CD14-positive monocyte (primary cell): ENCODE measurements at regions not wholly inside any gene's neighbourhood (a gene's known extent, or its start where the extent isn't known, plus 50 kb on each side); places are given as distances from the start of the nearest gene placed in this dataset.

Source experiments
- DNase-seq, 3 donors: peaks; one replicate each; pipeline ENCODE4 v3.0.0-alpha.2; 2011 to 2022
- H2AFZ ChIP-seq: 2 replicates; pipeline ENCODE4 v1.6.0; 2012; ENCODE audit warnings: mild to moderate bottlenecking, low read depth, low read length, inconsistent platforms; ENCODE audit not compliant: insufficient read depth, poor library complexity, severe bottlenecking
- H3K27ac ChIP-seq, 2 donors: 1 replicate in 1 of 2; 2 replicates in 1 of 2; pipeline ENCODE4 v1.5.1; 2012 to 2013; ENCODE audit warnings: low read length in 2 of 2, control low read depth in 1 of 2, inconsistent platforms in 1 of 2, low read depth in 1 of 2, mild to moderate bottlenecking in 1 of 2
- H3K27me3 ChIP-seq, 2 donors: one replicate each; pipeline versions ENCODE4 v1.6.0 to v1.6.1; 2011 to 2013; ENCODE audit warnings: low read length in 2 of 2; ENCODE audit not compliant: control insufficient read depth in 2 of 2, insufficient read depth in 2 of 2
- H3K36me3 ChIP-seq, 2 donors: replicated peaks in 1 of 2; 1 replicate in 1 of 2; 2 replicates in 1 of 2; pipeline versions ENCODE4 v1.5.1 to v1.6.1; 2012 to 2013; ENCODE audit warnings: low read length in 2 of 2, control low read depth in 1 of 2, inconsistent platforms in 1 of 2, mild to moderate bottlenecking in 1 of 2; ENCODE audit not compliant: insufficient read depth in 2 of 2, control insufficient read depth in 1 of 2
- H3K4me1 ChIP-seq, 2 donors: 1 replicate in 1 of 2; 2 replicates in 1 of 2; pipeline versions ENCODE4 v1.5.1 to v1.6.1; 2012 to 2013; ENCODE audit warnings: low read length in 2 of 2, control low read depth in 1 of 2, inconsistent platforms in 1 of 2, mild to moderate bottlenecking in 1 of 2, moderate library complexity in 1 of 2; ENCODE audit not compliant: insufficient read depth in 2 of 2, control insufficient read depth in 1 of 2
- H3K4me2 ChIP-seq: replicated peaks from 2 replicates; pipeline ENCODE3; 2012; ENCODE audit warnings: low read length, moderate library complexity, mild to moderate bottlenecking; ENCODE audit not compliant: poor library complexity, severe bottlenecking; ENCODE audit errors: extremely low read depth
- H3K4me3 ChIP-seq, 3 experiments: fragments of 200-600 bp in 1 of 3; sonication (generic) in 1 of 3; replicated peaks in 1 of 3; 1 replicate in 2 of 3; 2 replicates in 1 of 3; pipeline ENCODE4 v1.5.1; 2011 to 2013; ENCODE audit warnings: low read length in 3 of 3, mild to moderate bottlenecking in 3 of 3, control low read depth in 2 of 3, low read depth in 2 of 3, inconsistent platforms in 1 of 3, moderate library complexity in 1 of 3
- H3K79me2 ChIP-seq: 2 replicates; pipeline ENCODE4 v1.6.0; 2012; ENCODE audit warnings: mild to moderate bottlenecking, control low read depth, inconsistent platforms, low read length, moderate library complexity; ENCODE audit not compliant: insufficient read depth
- H3K9ac ChIP-seq: 2 replicates; pipeline ENCODE4 v1.6.0; 2017; ENCODE audit warnings: low read length, mild to moderate bottlenecking; ENCODE audit not compliant: insufficient read depth, poor library complexity, severe bottlenecking
- H3K9me3 ChIP-seq, 2 donors: replicated peaks in 1 of 2; 1 replicate in 1 of 2; 2 replicates in 1 of 2; pipeline versions ENCODE4 v1.5.1 to v1.6.1; 2012 to 2013; ENCODE audit warnings: low read length in 2 of 2, control low read depth in 1 of 2; ENCODE audit not compliant: control insufficient read depth in 1 of 2, insufficient read depth in 1 of 2
- H4K20me1 ChIP-seq: 2 replicates; pipeline ENCODE4 v1.6.0; 2012; ENCODE audit warnings: mild to moderate bottlenecking, low read length, control low read depth, moderate library complexity; ENCODE audit not compliant: insufficient read depth
- H3K27ac Mint-ChIP-seq, 7 donors: one replicate each; pipeline ENCODE4 v1.8.0; 2020; ENCODE audit warnings: mild to moderate bottlenecking in 7 of 7, mixed read lengths in 7 of 7, moderate library complexity in 6 of 7, inconsistent platforms in 2 of 7
- H3K27me3 Mint-ChIP-seq, 3 donors: one replicate each; pipeline ENCODE4 v1.8.0; 2021 to 2022; ENCODE audit warnings: low read depth in 3 of 3, mild to moderate bottlenecking in 3 of 3, mixed read lengths in 3 of 3, moderate library complexity in 3 of 3, inconsistent platforms in 1 of 3
- H3K36me3 Mint-ChIP-seq, 2 donors: one replicate each; pipeline ENCODE4 v1.8.0; 2020; ENCODE audit warnings: mixed read lengths in 2 of 2, inconsistent platforms in 1 of 2, mild to moderate bottlenecking in 1 of 2
- H3K4me1 Mint-ChIP-seq: one replicate; pipeline ENCODE4 v1.8.0; 2020; ENCODE audit warnings: mild to moderate bottlenecking, mixed read lengths
- H3K4me3 Mint-ChIP-seq, 2 donors: one replicate each; pipeline ENCODE4 v1.8.0; 2020; ENCODE audit warnings: mild to moderate bottlenecking in 2 of 2, mixed read lengths in 2 of 2, moderate library complexity in 1 of 2
- H3K9me3 Mint-ChIP-seq, 7 donors: one replicate each; pipeline ENCODE4 v1.8.0; 2020 to 2022; ENCODE audit warnings: mixed read lengths in 7 of 7, mild to moderate bottlenecking in 6 of 7, moderate library complexity in 6 of 7, inconsistent platforms in 2 of 7
- CTCF ChIP-seq: fragments of 200-600 bp; IDR thresholded peaks from one replicate; pipeline ENCODE4 v1.8.0; 2022; ENCODE audit warnings: antibody characterized with exemption, mild to moderate bottlenecking
- WGBS: methylation state at CpG from one replicate; pipeline ENCODE4 v1.1.5; 2013; ENCODE audit warnings: missing lambda C conversion rate; ENCODE audit not compliant: insufficient coverage; 5-methylcytosine and 5-hydroxymethylcytosine counted together
- intact Hi-C, 2 donors: fragments of 100-400 bp; cut with micrococcal nuclease; formaldehyde crosslinking; loops; one replicate each; pipeline versions ENCODE4 v1.15.0 to v1.15.1; 2023

DNA sequence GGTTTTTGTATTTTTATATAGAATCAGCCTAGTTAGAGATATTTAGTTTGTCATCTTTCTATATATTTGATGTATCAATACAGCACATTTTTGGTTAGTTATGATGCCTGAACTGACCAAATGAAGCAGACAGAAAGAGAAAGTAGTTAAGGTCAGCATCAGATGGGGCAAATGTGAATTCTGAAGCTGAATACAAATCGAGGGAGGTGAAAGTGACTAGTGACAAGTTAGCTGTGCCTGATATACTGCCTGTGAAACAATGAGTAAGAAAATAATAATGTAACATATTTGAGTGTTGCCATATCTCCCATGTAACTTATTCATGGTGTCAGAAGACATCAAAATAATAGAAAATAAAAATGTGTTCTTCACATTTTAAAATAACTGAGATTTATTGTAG lies 680.3 kb upstream of the SEMA6D start:
- no peak for TF ChIP-seq CTCF

DNA sequence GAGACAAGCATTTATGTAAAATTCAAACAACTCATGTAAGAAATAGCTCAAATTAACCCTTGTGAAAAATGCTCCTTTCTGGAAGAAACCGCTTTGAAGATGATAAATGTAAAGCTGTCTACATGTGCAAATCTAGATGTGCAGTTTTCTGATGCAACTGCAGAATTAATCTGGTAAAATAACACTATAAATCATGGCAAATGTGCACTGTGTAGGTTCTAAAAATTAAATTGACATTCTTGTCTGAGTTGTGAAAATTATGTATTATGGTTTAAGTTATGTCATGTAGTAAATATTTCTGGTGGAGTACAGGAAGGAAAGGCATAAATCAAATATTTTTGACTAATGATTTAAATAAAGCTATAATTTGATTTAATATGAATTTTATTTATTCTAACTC lies 678.1 kb upstream of the SEMA6D start:
- intact Hi-C loops, result no loop called here
- no peaks in the 10 kb centered on the region for H3K4me1 Mint-ChIP-seq
- no CpG with 5 or more reads among the region's 1 CpG for WGBS
- TF ChIP-seq CTCF, result no peak
- Histone ChIP-seq H3K4me1 (no peaks in the 10 kb centered on the region), H2AFZ (no peak overlapping the region), H3K79me2 (no peaks in the 10 kb centered on the region), H3K27ac (no peak overlapping the region), H3K27me3 (no peaks in the 10 kb centered on the region), H3K4me3 (no peak overlapping the region), H3K9me3 (peaks cover 3 to 4% of the 10 kb centered on the region in 2 donors), H3K4me2 (no peak overlapping the region), H3K9ac (no peak overlapping the region), H4K20me1 (no peaks in the 10 kb centered on the region), H3K36me3 (no peaks in the 10 kb centered on the region)
- peaks cover 0 to 3% (median 0%) of the 10 kb centered on the region in 7 donors for H3K9me3 Mint-ChIP-seq
- DNase-seq, result no peak
- H3K27ac Mint-ChIP-seq, result no peak overlapping the region
- H3K4me3 Mint-ChIP-seq, result no peak overlapping the region
- no peaks in the 10 kb centered on the region for H3K36me3 Mint-ChIP-seq
- no peaks in the 10 kb centered on the region for H3K27me3 Mint-ChIP-seq

More for the DNA sequence above, 680.3 kb upstream of the SEMA6D start:
- Histone ChIP-seq H4K20me1 (no peaks in the 10 kb centered on the region), H3K9me3 (peaks cover 3 to 4% of the 10 kb centered on the region in 2 donors), H3K79me2 (no peaks in the 10 kb centered on the region), H3K4me1 (no peaks in the 10 kb centered on the region), H3K27me3 (no peaks in the 10 kb centered on the region), H3K36me3 (no peaks in the 10 kb centered on the region), H3K4me3 (no peak overlapping the region), H3K27ac (no peak overlapping the region), H3K9ac (no peak overlapping the region), H3K4me2 (no peak overlapping the region), H2AFZ (no peak overlapping the region)
- intact Hi-C loops, result no loop called here
- no peaks in the 10 kb centered on the region for H3K27me3 Mint-ChIP-seq
- H3K27ac Mint-ChIP-seq, result no peak overlapping the region
- WGBS, result 67% methylated on average over 1 of the region's 1 CpG
- no peaks in the 10 kb centered on the region for H3K36me3 Mint-ChIP-seq
- DNase-seq, result no peak
- H3K9me3 Mint-ChIP-seq, result no peaks in the 10 kb centered on the region
- no peaks in the 10 kb centered on the region for H3K4me1 Mint-ChIP-seq
- H3K4me3 Mint-ChIP-seq, result no peak overlapping the region
